ENCODE measurements at regions not wholly inside any gene's neighbourhood (a gene's known extent, or its start where the extent isn't known, plus 50 kb on each side); places are given as distances from the start of the nearest gene placed in this dataset.

GRCh38 chr11:92342034-92342720 is 117.6 kb downstream of the FAT3 start:
- ATAC-seq (no peak), DNase-seq (ENCODE audit: low read depth, low spot score) (no peak)
- Histone ChIP-seq H3K4me3 (ENCODE audit: low read depth in 2 of 2, low read length in 2 of 2) (no peak overlapping the region), H3K9me3 (ENCODE audit: control insufficient read depth, insufficient read depth, low read depth, low read length) (no peaks in the 10 kb centered on the region), H3K36me3 (ENCODE audit: control insufficient read depth, insufficient read depth, low read length) (no peaks in the 10 kb centered on the region), H3K27me3 (ENCODE audit: control insufficient read depth, insufficient read depth, low read length) (no peaks in the 10 kb centered on the region), H3K4me1 (ENCODE audit: control insufficient read depth, insufficient read depth, low read length) (no peaks in the 10 kb centered on the region), H3K27ac (ENCODE audit: low read length) (no peak overlapping the region)
- ChIA-PET POLR2A (no interaction called here), CTCF (no interaction called here)
- in situ Hi-C loops (cut with HindIII; ENCODE audit: low pct_unique_long_range_greater_than_20kb, low sequenced_read_pairs) (no loop called here), intact Hi-C loops (cut with micrococcal nuclease; ENCODE audit: unreplicated experiment) (no loop called here)
- no peak for TF ChIP-seq CTCF (IDR thresholded peaks at IDR 0.05)
- TF ChIP-seq, protein P1, sequence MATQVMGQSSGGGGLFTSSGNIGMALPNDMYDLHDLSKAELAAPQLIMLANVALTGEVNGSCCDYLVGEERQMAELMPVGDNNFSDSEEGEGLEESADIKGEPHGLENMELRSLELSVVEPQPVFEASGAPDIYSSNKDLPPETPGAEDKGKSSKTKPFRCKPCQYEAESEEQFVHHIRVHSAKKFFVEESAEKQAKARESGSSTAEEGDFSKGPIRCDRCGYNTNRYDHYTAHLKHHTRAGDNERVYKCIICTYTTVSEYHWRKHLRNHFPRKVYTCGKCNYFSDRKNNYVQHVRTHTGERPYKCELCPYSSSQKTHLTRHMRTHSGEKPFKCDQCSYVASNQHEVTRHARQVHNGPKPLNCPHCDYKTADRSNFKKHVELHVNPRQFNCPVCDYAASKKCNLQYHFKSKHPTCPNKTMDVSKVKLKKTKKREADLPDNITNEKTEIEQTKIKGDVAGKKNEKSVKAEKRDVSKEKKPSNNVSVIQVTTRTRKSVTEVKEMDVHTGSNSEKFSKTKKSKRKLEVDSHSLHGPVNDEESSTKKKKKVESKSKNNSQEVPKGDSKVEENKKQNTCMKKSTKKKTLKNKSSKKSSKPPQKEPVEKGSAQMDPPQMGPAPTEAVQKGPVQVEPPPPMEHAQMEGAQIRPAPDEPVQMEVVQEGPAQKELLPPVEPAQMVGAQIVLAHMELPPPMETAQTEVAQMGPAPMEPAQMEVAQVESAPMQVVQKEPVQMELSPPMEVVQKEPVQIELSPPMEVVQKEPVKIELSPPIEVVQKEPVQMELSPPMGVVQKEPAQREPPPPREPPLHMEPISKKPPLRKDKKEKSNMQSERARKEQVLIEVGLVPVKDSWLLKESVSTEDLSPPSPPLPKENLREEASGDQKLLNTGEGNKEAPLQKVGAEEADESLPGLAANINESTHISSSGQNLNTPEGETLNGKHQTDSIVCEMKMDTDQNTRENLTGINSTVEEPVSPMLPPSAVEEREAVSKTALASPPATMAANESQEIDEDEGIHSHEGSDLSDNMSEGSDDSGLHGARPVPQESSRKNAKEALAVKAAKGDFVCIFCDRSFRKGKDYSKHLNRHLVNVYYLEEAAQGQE (IDR thresholded peaks at IDR 0.05; ENCODE audit: insufficient read depth in 1 of 2, low read depth in 2 of 2, low read length in 1 of 2) = no peak
- TF ChIP-seq TCF7L2 (IDR thresholded peaks at IDR 0.05; ENCODE audit: low read depth, low read length) = no peak
- no peak for TF ChIP-seq SIN3A (IDR thresholded peaks at IDR 0.05; ENCODE audit: borderline replicate concordance, insufficient read depth, low read depth, low read length)
- no peak for TF ChIP-seq POLR2AphosphoS5 (IDR thresholded peaks at IDR 0.05; ENCODE audit: low read depth, low read length)
- no TSS peak for BruUV-seq (replicated peaks)

GRCh38 chr11:92342886-92343285 is 118.3 kb downstream of the FAT3 start:
- POLR2A ChIA-PET = no interaction called here
- Histone ChIP-seq H3K9me3 (ENCODE audit: control insufficient read depth, insufficient read depth, low read depth, low read length) (no peaks in the 10 kb centered on the region), H3K27ac (ENCODE audit: low read length) (no peak overlapping the region), H3K4me3 (ENCODE audit: low read depth in 2 of 2, low read length in 2 of 2) (no peak overlapping the region), H3K36me3 (ENCODE audit: control insufficient read depth, insufficient read depth, low read length) (no peaks in the 10 kb centered on the region), H3K27me3 (ENCODE audit: control insufficient read depth, insufficient read depth, low read length) (no peaks in the 10 kb centered on the region), H3K4me1 (ENCODE audit: control insufficient read depth, insufficient read depth, low read length) (no peaks in the 10 kb centered on the region)
- in situ Hi-C loops (cut with HindIII; ENCODE audit: low pct_unique_long_range_greater_than_20kb, low sequenced_read_pairs) (no loop called here), intact Hi-C loops (cut with micrococcal nuclease; ENCODE audit: unreplicated experiment) (no loop called here)
- TF ChIP-seq SIN3A (IDR thresholded peaks at IDR 0.05; ENCODE audit: borderline replicate concordance, insufficient read depth, low read depth, low read length) (no peak), POLR2AphosphoS5 (IDR thresholded peaks at IDR 0.05; ENCODE audit: low read depth, low read length) (no peak), TCF7L2 (IDR thresholded peaks at IDR 0.05; ENCODE audit: low read depth, low read length) (no peak), CTCF (IDR thresholded peaks at IDR 0.05) (no peak)
- TF ChIP-seq, protein P1 (IDR thresholded peaks at IDR 0.05; ENCODE audit: insufficient read depth in 1 of 2, low read depth in 2 of 2, low read length in 1 of 2) = no peak
- DNase-seq (ENCODE audit: low read depth, low spot score) (no peak), ATAC-seq (no peak)
- CTCF ChIA-PET = no interaction called here
- no TSS peak for BruUV-seq (replicated peaks)

Measured in Panc1 (cell line).